ENCODE measurements at regions not wholly inside any gene's neighbourhood (a gene's known extent, or its start where the extent isn't known, plus 50 kb on each side); places are given as distances from the start of the nearest gene placed in this dataset.
"Not testable (repeated sequence)": the region's sequence is repeated elsewhere in the genome, so short reads cannot be mapped to it uniquely, and the experiment has no call there.

DNA sequence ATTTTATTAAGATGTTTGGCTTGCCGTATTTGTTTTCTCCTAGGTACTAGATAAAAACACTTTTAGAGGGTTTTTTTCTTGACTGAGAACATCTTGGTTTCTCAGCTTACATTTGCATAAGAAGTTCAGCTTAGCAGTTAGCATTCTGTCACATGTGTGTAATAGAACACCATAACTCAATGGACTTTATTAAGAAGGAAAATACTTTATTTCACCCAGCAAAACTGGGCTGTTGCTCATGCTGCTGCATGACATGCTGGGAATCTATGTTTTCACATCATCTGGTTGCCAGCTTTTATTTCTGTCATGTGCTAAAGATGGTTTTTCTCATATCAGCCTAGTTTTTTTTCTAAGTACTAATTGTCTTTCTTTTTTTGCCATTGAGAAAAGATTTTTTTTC is 144.6 kb downstream of the UTRN start:
- no peak overlapping the region for H3K4me3 ChIP-seq (ENCODE audit: low read depth, low read length)

GRCh38 chr6:144433446-144433845 is 148.3 kb downstream of the UTRN start:
- not testable (repeated sequence) for H3K4me3 ChIP-seq (ENCODE audit: low read depth, low read length)

DNA sequence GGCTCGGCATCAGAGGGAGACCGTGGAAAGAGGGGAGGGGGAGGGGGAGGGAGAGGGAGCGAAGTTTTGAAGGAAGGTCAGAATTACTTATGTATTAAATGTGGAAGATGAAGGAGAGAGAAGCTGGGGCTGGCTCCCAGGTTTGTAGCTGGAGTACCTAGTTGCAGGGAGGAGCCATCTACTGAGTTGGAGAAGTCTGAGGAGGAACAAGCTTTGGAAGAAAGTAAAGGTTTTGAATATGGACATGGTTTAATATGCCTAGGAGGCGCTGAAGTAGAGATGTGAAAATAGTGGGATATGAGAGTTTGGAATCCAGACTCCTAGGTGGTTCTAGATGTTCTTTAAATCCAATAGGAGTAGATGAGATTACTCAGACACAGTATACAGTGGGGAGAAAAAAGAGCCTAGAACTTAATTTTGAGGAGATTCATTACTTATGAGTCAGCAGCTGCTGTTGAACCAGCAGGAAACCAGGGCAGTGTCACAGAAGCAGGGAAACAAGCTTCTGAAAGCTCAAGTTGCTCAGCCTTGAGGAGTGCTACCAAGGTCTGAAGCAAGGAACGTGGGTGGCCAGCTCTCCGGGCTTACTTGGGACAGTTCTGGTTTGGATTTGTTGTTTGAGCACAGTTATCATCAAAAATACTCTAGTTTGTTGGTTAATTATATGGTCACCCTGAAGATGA is 149.3 kb downstream of the UTRN start:
- H3K4me3 ChIP-seq (ENCODE audit: low read depth, low read length) = no peak overlapping the region

DNA sequence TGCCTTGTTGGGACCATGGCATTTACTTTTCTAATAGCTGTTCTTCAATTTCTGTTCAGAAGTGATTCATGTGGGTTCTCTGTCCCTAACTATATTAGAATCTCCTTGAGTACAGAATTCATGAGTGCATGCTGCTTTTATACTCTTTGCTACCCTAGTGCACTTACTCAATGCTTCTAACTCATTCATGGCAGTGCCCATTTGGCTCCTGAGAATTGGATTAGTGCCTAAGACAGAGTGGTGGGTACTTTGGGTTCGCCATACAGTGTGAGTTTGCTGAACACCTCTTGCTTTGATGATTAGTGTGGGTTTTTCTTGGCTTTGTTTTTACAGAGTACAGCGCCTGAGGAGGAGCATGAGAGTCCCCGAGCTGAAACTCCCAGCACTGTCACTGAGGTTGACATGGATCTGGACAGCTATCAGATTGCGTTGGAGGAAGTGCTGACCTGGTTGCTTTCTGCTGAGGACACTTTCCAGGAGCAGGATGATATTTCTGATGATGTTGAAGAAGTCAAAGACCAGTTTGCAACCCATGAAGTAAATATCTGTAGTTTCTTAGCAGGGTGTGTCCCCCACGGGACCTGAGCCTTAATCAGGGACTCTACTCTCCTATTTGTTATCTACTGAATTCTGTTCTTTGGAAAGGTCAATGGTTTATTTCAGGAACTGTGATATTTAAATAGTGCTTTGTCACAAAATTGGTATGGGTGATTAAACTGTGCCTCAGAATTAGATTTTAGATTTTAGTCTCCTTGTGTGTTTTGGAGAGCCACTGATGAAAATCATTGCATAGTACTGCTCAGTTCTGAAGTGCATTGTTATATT is 150.7 kb downstream of the UTRN start:
- no peak overlapping the region for H3K4me3 ChIP-seq (ENCODE audit: low read depth, low read length)

GRCh38 chr6:144437105-144437504 is 152.0 kb downstream of the UTRN start:
- H3K4me3 ChIP-seq (ENCODE audit: low read depth, low read length) = no peak overlapping the region

DNA sequence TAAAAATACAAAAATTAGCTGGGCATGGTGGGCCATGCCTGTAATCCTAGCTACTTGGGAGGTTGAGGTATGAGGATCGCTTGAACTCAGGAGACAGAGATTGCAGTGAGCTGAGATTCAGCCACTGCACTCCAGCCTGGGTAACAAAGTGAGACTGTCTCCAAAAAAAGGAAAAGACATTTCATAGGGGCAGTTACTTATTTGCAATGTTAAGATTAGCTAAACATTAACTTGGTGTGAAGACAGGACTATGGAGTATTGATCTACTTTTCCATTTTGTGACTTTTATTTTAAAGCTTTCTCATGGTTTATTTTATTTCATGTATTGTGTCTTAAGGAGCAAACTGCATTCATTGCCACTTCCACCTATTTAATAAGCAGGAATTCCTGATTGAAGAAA is 153.0 kb downstream of the UTRN start:
- H3K4me3 ChIP-seq (ENCODE audit: low read depth, low read length) = no peak overlapping the region

- no peak overlapping the region for H3K4me3 ChIP-seq (ENCODE audit: low read depth, low read length)
Measured at GRCh38 chr6:144439016-144439415, 153.9 kb downstream of the UTRN start.

GRCh38 chr6:144441801-144442200 is 156.7 kb downstream of the UTRN start:
- not testable (repeated sequence) for H3K4me3 ChIP-seq (ENCODE audit: low read depth, low read length)

DNA sequence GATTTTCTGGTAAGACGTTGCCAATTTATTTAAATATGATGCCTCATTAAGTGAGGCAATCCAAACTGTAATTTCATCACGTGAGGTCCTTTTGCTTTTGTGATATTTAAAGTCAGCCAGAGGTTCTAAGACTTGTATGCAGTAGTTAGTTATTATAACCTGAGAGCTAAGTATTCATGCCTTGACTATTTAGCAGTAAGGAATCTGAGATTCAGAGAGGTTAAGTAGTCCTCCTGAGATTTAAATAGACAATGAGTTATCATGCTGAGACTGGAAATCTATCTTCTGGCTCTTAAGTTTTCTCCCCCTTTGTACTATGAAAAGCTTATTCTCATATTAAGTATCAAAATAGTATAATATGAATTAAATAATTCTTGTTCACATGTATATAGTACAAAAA is 158.0 kb downstream of the UTRN start:
- H3K4me3 ChIP-seq (ENCODE audit: low read depth, low read length) = no peak overlapping the region

DNA sequence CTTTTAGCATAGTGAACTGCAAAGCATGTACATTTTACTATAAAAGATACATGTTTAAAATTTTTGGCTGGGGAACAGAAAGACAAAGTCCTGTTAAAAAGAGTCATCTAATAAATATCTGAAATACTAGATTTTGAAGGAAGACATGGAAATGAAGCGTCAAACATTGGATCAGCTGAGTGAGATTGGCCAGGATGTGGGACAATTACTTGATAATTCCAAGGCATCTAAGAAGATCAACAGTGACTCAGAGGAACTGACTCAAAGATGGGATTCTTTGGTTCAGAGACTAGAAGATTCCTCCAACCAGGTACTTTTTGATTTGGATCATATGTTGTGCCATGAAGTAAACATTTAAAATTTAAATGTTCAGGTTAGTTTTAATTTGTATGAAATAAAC is 162.3 kb downstream of the UTRN start:
- H3K4me3 ChIP-seq (ENCODE audit: low read depth, low read length) = no peak overlapping the region

DNA sequence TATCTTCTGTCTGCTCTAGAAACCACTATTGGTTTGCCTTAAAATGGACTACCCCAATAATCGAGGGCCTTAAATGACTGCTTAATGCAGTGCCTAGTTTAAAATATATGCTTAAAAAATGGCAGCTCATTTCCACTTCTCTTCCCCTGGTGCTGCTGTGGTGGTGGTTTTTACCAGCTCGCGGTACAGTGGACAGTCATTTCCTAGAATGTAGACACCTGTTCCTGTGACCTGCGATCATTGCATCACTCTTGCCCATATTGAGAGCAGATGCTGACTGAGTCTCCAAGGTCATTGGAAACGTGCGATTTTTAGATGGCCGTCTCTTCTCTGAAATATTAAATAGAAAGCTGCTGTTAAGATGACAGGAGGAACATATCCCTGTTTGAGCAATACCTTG is 164.1 kb downstream of the UTRN start:
- no peak overlapping the region for H3K4me3 ChIP-seq (ENCODE audit: low read depth, low read length)

- no peak overlapping the region for H3K4me3 ChIP-seq (ENCODE audit: low read depth, low read length)
Measured at GRCh38 chr6:144449911-144450597, 164.9 kb downstream of the UTRN start.

DNA sequence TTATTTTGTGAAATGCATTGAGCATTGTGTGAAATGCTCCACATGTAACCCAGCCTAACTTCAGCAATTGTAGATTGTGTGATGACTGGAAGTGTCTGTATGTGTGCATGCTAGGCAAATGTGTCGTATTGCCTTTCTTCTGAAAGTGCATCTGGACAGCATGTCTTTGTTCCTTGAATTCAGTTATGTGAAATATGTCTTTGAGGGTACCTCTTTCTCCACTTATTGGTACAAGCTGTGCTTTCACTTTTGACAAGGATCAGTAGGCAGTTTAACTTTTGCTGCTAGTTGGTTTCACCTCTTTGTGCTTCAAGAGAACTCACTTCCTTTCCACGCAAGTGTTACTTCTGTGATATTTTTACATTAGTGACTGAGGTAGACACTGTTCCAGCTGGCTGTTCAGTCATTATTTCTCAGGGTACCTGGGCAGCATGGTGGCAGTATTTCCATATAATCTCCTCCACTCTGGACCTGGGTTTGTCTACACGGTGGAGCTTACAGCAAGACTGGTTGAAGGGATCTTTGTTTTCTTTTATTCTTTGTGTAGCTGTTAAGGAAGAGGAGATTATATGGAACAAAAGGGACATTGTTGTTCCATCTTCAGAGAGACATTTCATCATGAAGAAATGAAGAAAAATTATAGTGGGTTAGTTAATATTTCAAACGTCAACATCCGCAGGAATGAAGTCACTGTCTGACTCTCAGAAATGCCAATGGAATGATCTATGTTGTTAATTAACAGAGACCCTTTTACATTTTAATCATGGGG is 175.4 kb downstream of the UTRN start:
- H3K4me3 ChIP-seq (ENCODE audit: low read depth, low read length) = no peak overlapping the region

DNA sequence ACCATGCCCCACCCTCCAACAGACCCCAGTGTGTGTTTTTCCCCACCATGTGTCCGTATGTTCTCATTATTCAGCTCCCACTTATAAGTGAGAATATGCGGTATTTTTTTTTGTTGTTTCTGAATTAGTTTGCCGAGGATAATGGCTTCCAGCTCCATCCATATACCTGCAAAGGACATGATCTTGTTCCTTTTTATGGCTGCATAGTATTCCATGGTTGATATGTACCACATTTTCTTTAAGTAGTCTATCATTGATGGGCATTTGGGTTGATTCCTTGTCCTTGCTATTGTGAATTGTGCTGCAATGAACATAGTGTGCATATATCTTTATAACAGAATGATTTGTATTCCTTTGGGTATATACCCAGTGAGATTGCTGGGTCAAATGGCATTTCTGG is 176.9 kb downstream of the UTRN start:
- H3K4me3 ChIP-seq (ENCODE audit: low read depth, low read length) = no peak overlapping the region

- no peak overlapping the region for H3K4me3 ChIP-seq (ENCODE audit: low read depth, low read length)
Measured at GRCh38 chr6:144466716-144467115, 181.6 kb downstream of the UTRN start.

DNA sequence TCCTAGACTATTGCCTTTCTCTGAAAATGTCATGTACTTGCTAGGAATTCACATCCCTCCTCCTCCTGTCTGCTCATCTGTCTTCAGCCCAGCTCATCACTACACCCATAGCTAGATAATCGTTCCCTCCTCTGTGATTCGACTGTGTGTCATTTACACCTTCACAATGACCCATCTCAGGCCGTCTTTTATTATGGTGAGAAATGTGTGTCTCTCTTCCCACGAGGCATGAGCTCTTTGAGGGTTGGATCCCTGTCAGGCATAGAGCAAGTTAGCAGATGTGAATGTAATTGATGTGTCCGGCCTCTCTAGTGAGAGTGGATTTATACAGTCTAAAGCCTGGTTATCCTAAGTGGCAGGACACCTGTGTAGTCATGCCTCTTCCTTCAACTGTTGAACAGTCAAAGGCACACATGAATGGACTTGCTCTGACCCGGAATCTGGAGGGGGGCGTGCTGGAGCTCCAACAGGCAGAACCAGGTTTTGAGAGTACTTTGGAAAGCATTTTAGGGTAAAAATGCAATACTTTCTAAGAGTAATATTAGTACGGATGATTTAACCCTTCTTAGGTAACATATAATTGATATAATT is 182.1 kb downstream of the UTRN start:
- no peak overlapping the region for H3K4me3 ChIP-seq (ENCODE audit: low read depth, low read length)

GRCh38 chr6:144467921-144468320 is 182.8 kb downstream of the UTRN start:
- no peak overlapping the region for H3K4me3 ChIP-seq (ENCODE audit: low read depth, low read length)

DNA sequence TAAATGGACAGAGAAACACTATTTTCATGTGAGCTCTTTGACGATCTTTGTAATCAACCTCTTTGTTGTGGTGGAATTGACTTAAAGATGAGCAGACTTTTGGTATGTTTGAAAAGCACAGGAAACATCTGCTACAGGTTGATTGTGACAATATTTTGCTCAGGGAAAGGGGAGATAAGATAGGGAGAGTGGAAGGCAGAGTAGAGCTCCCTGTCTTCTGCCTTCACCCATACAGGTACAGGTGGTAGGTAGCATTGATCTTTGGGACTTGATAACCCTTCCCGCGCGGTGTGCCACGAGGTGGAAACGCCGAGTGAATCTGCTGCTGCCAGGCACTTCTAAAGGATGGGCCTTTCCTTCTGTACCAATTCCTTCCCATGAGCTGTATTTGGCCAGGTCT is 183.6 kb downstream of the UTRN start:
- no peak overlapping the region for H3K4me3 ChIP-seq (ENCODE audit: low read depth, low read length)

DNA sequence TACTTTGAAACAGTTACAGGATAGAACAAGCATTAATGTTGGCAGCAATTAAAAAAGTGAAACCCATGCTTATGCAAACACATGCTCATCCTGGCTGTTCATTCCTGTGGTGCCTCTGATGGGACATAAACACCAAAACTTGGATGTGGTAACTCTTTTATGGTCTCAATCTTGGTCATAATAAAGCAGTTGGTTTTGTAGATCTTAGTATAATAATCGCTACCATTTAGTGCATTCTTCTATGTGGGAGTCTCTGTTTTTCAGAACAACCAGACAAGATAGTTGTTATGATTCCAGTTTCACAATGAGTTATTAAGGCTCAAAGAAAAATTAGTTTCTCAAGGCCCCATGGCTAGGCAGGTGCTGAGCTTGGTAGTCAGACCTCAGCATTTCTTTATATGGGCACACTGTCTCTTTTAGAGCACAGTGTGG is 184.0 kb downstream of the UTRN start:
- no peak overlapping the region for H3K4me3 ChIP-seq (ENCODE audit: low read depth, low read length)

- H3K4me3 ChIP-seq (ENCODE audit: low read depth, low read length) = not testable (repeated sequence)
Measured at GRCh38 chr6:144470201-144470600, 185.1 kb downstream of the UTRN start.

DNA sequence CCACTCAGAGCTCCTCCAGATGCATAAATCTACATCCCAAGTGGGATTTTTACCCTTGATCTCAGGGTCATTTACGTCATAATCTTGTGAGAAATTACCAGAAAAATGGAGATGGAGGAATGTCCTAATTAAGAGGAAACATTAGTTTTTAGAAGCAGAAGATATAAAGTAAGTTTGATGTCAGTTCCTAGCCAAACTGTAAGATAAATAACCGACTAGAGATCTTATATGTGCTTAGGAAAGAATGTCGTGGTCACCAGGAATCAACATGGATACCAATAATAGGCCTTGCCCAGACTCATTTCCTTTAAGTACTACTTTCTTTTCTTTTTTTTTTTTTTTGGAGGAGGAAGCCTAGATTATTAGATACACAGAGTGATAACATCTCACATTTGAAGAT is 186.9 kb downstream of the UTRN start:
- H3K4me3 ChIP-seq (ENCODE audit: low read depth, low read length) = no peak overlapping the region
